ENCODE measurements at regions not wholly inside any gene's neighbourhood (a gene's known extent, or its start where the extent isn't known, plus 50 kb on each side); places are given as distances from the start of the nearest gene placed in this dataset.

DNA sequence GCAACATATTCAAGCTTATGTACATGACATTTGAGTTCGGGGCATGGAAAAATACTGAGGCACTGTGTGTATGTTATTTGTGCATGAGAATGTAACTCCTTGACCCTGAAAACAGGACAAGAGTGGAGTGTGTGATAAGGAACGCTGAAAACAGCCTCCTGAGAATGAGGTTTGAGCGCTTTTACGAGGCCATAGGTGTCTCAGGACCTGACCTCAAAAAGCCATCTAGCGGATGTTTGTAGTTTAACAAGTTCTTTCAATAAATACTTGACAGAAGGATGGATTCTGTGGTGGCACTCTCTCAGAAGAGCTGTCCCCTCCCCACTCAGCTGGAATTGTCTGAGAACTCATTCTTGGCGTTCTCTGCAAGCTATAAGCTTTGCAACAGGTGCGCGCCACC, 350.5 kb upstream of the TMTC1 start:
- H3K27ac ChIP-seq = no peak overlapping the region
- intact Hi-C loops (cut with DNase I; ENCODE audit: low total_unique reads) = no loop called here
- H3K27me3 ChIP-seq = no peaks in the 10 kb centered on the region
- no peak for DNase-seq
- H3K9me3 ChIP-seq = no peaks in the 10 kb centered on the region
- H3K4me1 ChIP-seq = peaks cover 0 to 21% (median 5%) of the 10 kb centered on the region in 4 donors
- no peak overlapping the region for H3K4me3 ChIP-seq
- H3K36me3 ChIP-seq = no peaks in the 10 kb centered on the region
- TF ChIP-seq, protein P1, sequence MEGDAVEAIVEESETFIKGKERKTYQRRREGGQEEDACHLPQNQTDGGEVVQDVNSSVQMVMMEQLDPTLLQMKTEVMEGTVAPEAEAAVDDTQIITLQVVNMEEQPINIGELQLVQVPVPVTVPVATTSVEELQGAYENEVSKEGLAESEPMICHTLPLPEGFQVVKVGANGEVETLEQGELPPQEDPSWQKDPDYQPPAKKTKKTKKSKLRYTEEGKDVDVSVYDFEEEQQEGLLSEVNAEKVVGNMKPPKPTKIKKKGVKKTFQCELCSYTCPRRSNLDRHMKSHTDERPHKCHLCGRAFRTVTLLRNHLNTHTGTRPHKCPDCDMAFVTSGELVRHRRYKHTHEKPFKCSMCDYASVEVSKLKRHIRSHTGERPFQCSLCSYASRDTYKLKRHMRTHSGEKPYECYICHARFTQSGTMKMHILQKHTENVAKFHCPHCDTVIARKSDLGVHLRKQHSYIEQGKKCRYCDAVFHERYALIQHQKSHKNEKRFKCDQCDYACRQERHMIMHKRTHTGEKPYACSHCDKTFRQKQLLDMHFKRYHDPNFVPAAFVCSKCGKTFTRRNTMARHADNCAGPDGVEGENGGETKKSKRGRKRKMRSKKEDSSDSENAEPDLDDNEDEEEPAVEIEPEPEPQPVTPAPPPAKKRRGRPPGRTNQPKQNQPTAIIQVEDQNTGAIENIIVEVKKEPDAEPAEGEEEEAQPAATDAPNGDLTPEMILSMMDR (IDR thresholded peaks at IDR 0.05) = no peak

DNA sequence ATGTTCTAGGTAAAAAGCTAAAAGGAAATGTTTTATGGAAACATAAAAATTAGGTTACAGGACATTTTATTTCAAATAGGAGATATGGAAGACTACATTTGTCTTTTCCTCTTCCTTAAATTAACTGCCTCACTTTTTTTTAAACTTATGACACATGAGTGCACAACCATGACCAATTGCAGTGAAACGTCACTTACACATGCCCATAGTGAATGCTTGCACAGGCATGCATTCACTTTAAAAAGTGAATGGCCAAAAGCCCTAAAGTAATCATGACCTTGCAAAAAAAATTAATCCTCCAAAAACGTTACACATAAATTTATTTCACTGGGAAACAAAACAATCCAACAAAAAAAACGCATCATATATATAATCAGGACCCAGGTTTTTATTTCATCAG, 343.2 kb upstream of the TMTC1 start:
- Histone ChIP-seq H3K4me3 (no peak overlapping the region), H3K27me3 (no peaks in the 10 kb centered on the region), H3K36me3 (no peaks in the 10 kb centered on the region), H3K4me1 (no peaks in the 10 kb centered on the region), H3K9me3 (no peaks in the 10 kb centered on the region), H3K27ac (no peak overlapping the region)
- intact Hi-C loops (cut with DNase I; ENCODE audit: low total_unique reads) = no loop called here
- DNase-seq = no peak
- TF ChIP-seq, protein P1 (IDR thresholded peaks at IDR 0.05) = no peak

DNA sequence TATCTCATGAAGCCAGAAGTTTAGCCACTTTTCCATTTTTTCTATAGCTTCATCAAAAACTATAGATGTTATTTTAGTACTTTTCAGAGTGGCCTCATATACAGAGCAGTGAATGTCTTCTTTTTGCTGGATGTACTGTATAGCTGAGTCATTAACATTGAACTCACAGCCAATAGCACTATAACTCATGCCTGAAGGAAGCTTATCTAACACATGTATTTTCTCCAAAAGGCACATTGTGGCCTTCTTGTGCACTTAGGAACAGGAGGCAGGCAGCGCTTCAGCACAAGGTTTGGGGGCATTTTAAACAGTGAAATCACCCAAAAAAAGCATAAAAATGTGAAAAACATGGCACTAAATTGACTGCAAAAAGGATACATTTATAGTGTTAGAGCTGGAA, 336.8 kb upstream of the TMTC1 start:
- Histone ChIP-seq H3K36me3 (no peaks in the 10 kb centered on the region), H3K9me3 (peaks cover 0 to 21% (median 0%) of the 10 kb centered on the region in 3 donors), H3K4me3 (no peak overlapping the region), H3K27me3 (no peaks in the 10 kb centered on the region), H3K27ac (no peak overlapping the region), H3K4me1 (no peaks in the 10 kb centered on the region)
- intact Hi-C loops (cut with DNase I; ENCODE audit: low total_unique reads) = no loop called here
- DNase-seq = no peak
- TF ChIP-seq, protein P1 (IDR thresholded peaks at IDR 0.05) = no peak

DNA sequence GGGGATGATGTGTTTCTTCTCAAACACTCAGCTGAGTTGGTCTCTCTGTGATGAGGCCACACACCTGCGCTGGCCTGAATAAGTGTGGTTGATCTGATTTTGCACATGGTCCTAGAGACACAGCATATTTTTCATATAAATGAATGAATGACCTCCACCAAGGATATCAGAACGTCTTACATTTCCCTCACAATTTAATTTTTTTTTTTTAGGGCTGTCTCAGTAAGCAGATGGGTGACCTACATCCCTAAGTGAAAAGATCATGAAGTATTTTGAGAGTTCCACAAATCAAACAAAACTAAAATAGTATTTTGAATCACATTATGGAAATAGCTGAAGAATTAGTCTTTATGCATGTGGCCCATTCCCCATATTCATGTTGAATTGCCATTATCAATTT, 333.7 kb upstream of the TMTC1 start:
- Histone ChIP-seq H3K4me3 (no peak overlapping the region), H3K36me3 (no peaks in the 10 kb centered on the region), H3K27ac (no peak overlapping the region), H3K4me1 (no peaks in the 10 kb centered on the region), H3K27me3 (no peaks in the 10 kb centered on the region), H3K9me3 (peaks cover 0 to 21% (median 0%) of the 10 kb centered on the region in 3 donors)
- intact Hi-C loops (cut with DNase I; ENCODE audit: low total_unique reads) = no loop called here
- TF ChIP-seq, protein P1 (IDR thresholded peaks at IDR 0.05) = no peak
- DNase-seq = no peak

DNA sequence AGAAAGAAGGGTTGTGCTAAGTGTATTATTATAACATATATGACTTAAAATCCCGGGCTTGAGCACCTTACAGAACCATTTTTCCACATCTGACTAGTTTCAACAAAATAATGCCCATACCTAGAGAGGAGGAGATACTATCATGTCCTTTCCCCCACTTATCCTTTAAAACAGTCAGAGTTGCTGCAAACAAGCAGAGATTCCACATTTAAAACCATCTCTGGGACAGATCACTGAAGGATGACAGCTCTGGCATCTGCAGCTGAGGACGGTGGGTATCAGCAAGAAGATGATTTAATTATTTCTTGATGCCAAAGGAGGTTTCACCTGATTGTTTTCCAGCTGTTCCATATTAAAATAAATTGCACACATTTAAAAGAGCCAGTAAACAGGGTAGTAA, 328.0 kb upstream of the TMTC1 start:
- H3K4me3 ChIP-seq = no peak overlapping the region
- H3K27me3 ChIP-seq = no peaks in the 10 kb centered on the region
- intact Hi-C loops (cut with DNase I; ENCODE audit: low total_unique reads) = no loop called here
- no peak overlapping the region for H3K27ac ChIP-seq
- no peak for DNase-seq
- no peaks in the 10 kb centered on the region for H3K36me3 ChIP-seq
- H3K9me3 ChIP-seq = no peaks in the 10 kb centered on the region
- H3K4me1 ChIP-seq = no peaks in the 10 kb centered on the region
- TF ChIP-seq, protein P1 (IDR thresholded peaks at IDR 0.05) = no peak

DNA sequence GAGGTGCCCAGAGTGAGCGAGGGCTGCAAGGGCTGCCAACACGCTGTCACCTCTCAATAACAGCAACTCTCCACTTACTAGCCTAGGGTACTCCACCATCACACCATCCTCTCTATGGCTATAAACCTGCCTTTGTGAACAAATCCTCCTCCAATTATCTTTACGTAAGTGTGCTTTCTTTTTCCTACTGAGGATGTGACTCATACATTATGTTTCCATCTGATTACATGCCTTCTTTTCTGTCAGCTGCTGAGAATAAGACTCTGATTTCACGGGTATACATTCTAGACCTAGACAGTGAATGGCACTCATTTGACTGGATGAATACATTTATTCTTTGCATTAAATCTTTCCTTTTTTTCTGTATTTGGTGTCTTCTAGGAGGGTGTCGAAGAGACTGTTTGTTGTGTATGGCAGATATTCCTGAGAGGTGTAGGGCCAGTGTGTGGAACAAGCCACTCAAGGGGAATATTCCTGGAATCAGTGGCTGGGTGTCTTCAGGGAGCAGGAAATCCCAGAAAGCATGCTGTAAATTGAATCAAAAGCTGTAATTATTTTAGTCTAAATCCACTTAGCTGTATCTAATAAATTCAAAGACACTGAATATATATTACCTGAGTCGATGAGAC, 327.3 kb upstream of the TMTC1 start:
- no peak for DNase-seq
- no peak overlapping the region for H3K4me3 ChIP-seq
- TF ChIP-seq, protein P1 (IDR thresholded peaks at IDR 0.05) = no peak
- H3K9me3 ChIP-seq = no peaks in the 10 kb centered on the region
- no peaks in the 10 kb centered on the region for H3K36me3 ChIP-seq
- no peaks in the 10 kb centered on the region for H3K4me1 ChIP-seq
- H3K27me3 ChIP-seq = no peaks in the 10 kb centered on the region
- no peak overlapping the region for H3K27ac ChIP-seq
- intact Hi-C loops (cut with DNase I; ENCODE audit: low total_unique reads) = no loop called here
